Colonic mucosa (tissue), 4 donors: ENCODE measurements at regions not wholly inside any gene's neighbourhood (a gene's known extent, or its start where the extent isn't known, plus 50 kb on each side); places are given as distances from the start of the nearest gene placed in this dataset.

Source experiments
- DNase-seq: peaks from one replicate; pipeline ENCODE4 v3.0.0-alpha.2; 2020
- H3K27ac ChIP-seq: fragments of 200-600 bp; one replicate; pipeline ENCODE4 v1.8.0; 2021
- H3K27me3 ChIP-seq: fragments of 200-600 bp; one replicate; pipeline ENCODE4 v1.8.0; 2021
- H3K36me3 ChIP-seq: fragments of 200-600 bp; one replicate; pipeline ENCODE4 v1.8.0; 2021
- H3K4me1 ChIP-seq: fragments of 200-600 bp; one replicate; pipeline ENCODE4 v1.8.0; 2021; ENCODE audit warnings: mild to moderate bottlenecking
- H3K4me3 ChIP-seq: fragments of 200-600 bp; one replicate; pipeline ENCODE4 v1.8.0; 2021
- H3K9ac ChIP-seq, 2 donors: one replicate each; pipeline ENCODE4 v1.7.0; 2013; ENCODE audit warnings: control low read depth in 2 of 2, low read depth in 2 of 2, low read length in 2 of 2
- H3K9me3 ChIP-seq: fragments of 200-600 bp; one replicate; pipeline ENCODE4 v1.8.0; 2021
- intact Hi-C: fragments of 100-400 bp; cut with DNase I; formaldehyde crosslinking; loops from one replicate; pipeline ENCODE4 v1.14.1; 2022
- TF ChIP-seq, protein P1 (sequence below): fragments of 200-600 bp; IDR thresholded peaks from one replicate; pipeline ENCODE4 v1.8.0; 2022; ENCODE audit warnings: antibody characterized with exemption, mild to moderate bottlenecking
- donor health status: healthy.
- donor health status: DM: no; HTN: no; CAD: no.
- donor health status: DM: no; HTN: no; CAD: no.

DNA sequence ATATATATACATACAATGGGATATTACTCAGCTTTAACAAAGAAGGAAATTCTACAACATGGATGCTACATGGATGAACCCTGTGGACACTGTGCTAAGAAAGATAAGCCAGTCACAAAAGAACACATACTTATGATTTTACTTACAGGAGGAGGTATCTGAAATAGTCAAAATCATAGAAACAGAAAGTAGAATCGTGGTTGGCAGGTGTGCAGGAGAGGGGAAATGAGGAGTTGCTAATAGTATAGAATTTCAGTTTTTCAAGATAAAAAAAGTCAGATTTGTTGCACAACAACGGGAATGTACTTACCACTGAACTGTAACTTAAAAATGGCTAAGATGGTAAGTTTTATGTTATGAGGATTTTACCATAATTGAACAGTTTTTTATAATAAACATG lies 706.3 kb downstream of the TFAP2A start:
- H3K9me3 ChIP-seq, result no peaks in the 10 kb centered on the region
- H3K4me1 ChIP-seq, result no peaks in the 10 kb centered on the region
- intact Hi-C loops, result no loop called here
- H3K27ac ChIP-seq, result no peak overlapping the region
- no peaks in the 10 kb centered on the region for H3K27me3 ChIP-seq
- no peak overlapping the region for H3K4me3 ChIP-seq
- no peak for DNase-seq
- no peaks in the 10 kb centered on the region for H3K36me3 ChIP-seq
- no peak overlapping the region for H3K9ac ChIP-seq
- TF ChIP-seq, protein P1, sequence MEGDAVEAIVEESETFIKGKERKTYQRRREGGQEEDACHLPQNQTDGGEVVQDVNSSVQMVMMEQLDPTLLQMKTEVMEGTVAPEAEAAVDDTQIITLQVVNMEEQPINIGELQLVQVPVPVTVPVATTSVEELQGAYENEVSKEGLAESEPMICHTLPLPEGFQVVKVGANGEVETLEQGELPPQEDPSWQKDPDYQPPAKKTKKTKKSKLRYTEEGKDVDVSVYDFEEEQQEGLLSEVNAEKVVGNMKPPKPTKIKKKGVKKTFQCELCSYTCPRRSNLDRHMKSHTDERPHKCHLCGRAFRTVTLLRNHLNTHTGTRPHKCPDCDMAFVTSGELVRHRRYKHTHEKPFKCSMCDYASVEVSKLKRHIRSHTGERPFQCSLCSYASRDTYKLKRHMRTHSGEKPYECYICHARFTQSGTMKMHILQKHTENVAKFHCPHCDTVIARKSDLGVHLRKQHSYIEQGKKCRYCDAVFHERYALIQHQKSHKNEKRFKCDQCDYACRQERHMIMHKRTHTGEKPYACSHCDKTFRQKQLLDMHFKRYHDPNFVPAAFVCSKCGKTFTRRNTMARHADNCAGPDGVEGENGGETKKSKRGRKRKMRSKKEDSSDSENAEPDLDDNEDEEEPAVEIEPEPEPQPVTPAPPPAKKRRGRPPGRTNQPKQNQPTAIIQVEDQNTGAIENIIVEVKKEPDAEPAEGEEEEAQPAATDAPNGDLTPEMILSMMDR, result no peak

DNA sequence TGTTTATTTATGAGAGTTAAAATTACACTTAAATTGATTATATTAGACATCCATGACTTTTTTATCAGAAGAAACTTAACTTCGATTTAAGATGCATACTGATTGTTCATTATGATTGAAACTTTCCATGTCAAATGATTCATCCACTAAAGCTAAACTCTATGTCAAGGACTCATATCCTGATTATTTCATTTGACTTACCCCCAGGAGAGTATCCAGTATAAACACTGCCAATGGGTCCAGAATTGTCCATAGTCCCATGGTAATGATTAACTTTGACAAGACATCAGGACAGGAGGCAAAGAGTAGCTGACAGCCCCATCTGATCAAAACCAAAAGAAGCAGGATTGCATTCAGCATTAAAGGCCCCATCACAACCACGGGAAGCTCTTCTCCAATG lies 709.9 kb downstream of the TFAP2A start:
- no peaks in the 10 kb centered on the region for H3K27me3 ChIP-seq
- no peaks in the 10 kb centered on the region for H3K4me1 ChIP-seq
- H3K36me3 ChIP-seq, result no peaks in the 10 kb centered on the region
- TF ChIP-seq, protein P1, result no peak
- H3K4me3 ChIP-seq, result no peak overlapping the region
- H3K9me3 ChIP-seq, result no peaks in the 10 kb centered on the region
- no peak overlapping the region for H3K27ac ChIP-seq
- H3K9ac ChIP-seq, result no peak overlapping the region
- intact Hi-C loops, result no loop called here
- DNase-seq, result no peak

DNA sequence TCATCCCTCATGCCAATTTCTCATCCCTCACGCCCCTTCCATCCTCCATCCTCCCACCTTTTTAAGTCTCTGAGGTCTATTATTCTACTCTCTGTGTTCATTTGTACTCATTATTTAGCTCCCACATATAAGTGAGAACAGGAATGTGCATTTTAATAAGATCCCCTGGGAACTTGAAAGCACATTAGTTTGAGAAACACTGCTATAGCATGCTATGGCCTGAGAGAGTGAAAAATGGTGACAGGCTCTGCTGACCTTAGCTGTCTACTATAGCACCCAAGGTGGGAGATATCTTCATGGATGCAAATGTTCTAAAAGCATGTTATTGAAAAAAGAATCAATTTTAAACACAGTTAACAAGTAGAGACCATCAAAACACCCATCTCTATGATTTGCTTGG lies 712.0 kb downstream of the TFAP2A start:
- no peaks in the 10 kb centered on the region for H3K36me3 ChIP-seq
- intact Hi-C loops, result no loop called here
- DNase-seq, result no peak
- no peak overlapping the region for H3K9ac ChIP-seq
- TF ChIP-seq, protein P1, result no peak
- no peaks in the 10 kb centered on the region for H3K27me3 ChIP-seq
- H3K4me1 ChIP-seq, result no peaks in the 10 kb centered on the region
- H3K27ac ChIP-seq, result no peak overlapping the region
- H3K9me3 ChIP-seq, result no peaks in the 10 kb centered on the region
- H3K4me3 ChIP-seq, result no peak overlapping the region

DNA sequence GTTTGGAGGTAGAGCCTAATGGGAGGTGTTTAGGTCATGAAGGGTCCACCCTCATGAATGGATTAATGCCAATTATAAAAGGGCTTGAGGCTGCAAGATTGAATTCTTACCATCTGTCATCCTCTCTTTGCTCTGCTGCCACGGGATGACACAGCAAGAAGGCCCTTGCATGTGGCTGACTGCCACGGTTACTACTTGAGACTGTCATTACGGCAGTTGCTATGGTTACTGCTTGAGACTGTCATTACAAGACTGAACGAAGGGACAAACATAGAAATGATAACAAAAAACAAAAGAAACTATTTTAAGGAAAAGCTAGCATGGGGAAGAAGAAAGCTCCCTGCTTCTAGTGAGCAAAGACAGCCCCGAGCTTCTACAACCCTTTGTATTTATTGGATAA lies 715.0 kb downstream of the TFAP2A start:
- Histone ChIP-seq H3K27me3 (no peaks in the 10 kb centered on the region), H3K4me1 (no peaks in the 10 kb centered on the region), H3K9me3 (no peaks in the 10 kb centered on the region), H3K9ac (no peak overlapping the region), H3K27ac (no peak overlapping the region), H3K4me3 (no peak overlapping the region), H3K36me3 (no peaks in the 10 kb centered on the region)
- no peak for DNase-seq
- intact Hi-C loops, result no loop called here
- TF ChIP-seq, protein P1, result no peak

DNA sequence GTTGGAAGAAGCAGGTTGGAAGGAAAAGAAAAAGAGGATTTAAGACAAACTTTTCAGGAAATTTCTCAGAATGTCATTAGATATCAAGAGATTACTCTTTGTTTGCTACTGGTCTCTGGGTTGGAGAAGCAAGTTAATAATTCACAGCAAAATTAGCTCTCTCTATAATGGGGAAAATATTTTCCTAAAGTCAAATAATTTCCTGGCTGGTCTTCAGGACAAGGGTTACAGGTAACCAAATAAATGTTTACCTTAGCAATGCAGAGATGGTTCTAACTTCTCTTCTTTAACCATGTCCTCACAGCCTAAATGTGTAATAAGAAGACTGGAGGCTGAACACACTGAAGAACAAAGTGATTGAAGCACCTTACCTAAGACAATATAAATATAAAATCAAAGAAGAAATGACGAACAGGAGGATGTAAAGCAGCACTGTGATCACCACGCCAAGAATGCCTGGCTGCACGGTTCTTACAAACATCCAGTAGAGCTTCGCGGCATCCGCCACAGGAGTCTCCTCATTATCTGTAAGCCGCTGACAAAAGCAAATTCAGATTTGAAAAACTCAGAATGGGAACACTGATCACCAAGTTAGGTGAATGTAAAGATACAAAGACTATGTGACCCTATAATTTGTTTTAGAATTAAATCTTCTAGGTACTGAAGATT lies 717.5 kb downstream of the TFAP2A start:
- no peaks in the 10 kb centered on the region for H3K27me3 ChIP-seq
- H3K9ac ChIP-seq, result no peak overlapping the region
- no peaks in the 10 kb centered on the region for H3K36me3 ChIP-seq
- intact Hi-C loops, result no loop called here
- no peak overlapping the region for H3K27ac ChIP-seq
- H3K9me3 ChIP-seq, result no peaks in the 10 kb centered on the region
- TF ChIP-seq, protein P1, result no peak
- H3K4me3 ChIP-seq, result no peak overlapping the region
- DNase-seq, result no peak
- H3K4me1 ChIP-seq, result no peaks in the 10 kb centered on the region
